ENCODE measurements at regions not wholly inside any gene's neighbourhood (a gene's known extent, or its start where the extent isn't known, plus 50 kb on each side); places are given as distances from the start of the nearest gene placed in this dataset.

- TF ChIP-seq TEAD4 (CRISPR knock-in tag; IDR thresholded peaks at IDR 0.05) = no peak
- no peak for TF ChIP-seq MLX (CRISPR knock-in tag; IDR thresholded peaks at IDR 0.05)
- no peak for TF ChIP-seq NFATC4 (CRISPR knock-in tag; IDR thresholded peaks at IDR 0.05)
- no peak for TF ChIP-seq CBFB (CRISPR knock-in tag; IDR thresholded peaks at IDR 0.05; ENCODE audit: low read depth)
- TF ChIP-seq HMGA2 (CRISPR knock-in tag; IDR thresholded peaks at IDR 0.05) = no peak
- TF ChIP-seq ZNF532 (CRISPR knock-in tag; IDR thresholded peaks at IDR 0.05; ENCODE audit: borderline replicate concordance) = no peak
- no peak for TF ChIP-seq PRRX2 (CRISPR knock-in tag; IDR thresholded peaks at IDR 0.05)
- TF ChIP-seq ETV6 (CRISPR knock-in tag; IDR thresholded peaks at IDR 0.05) = no peak
- no peak for TF ChIP-seq ZNF138 (CRISPR knock-in tag; conservative IDR thresholded peaks at IDR 0.05)
- TF ChIP-seq CDX4 (CRISPR knock-in tag; IDR thresholded peaks at IDR 0.05; ENCODE audit: borderline replicate concordance) = no peak
- no peak for TF ChIP-seq KAT7 (CRISPR knock-in tag; IDR thresholded peaks at IDR 0.05; ENCODE audit: borderline replicate concordance)
- TF ChIP-seq ZNF671 (CRISPR knock-in tag; IDR thresholded peaks at IDR 0.05) = no peak
- TF ChIP-seq CTCF (IDR thresholded peaks at IDR 0.05) = no peak
- no peak for TF ChIP-seq CREB1 (CRISPR knock-in tag; IDR thresholded peaks at IDR 0.05)
- Mint-ChIP-seq H3K36me3 (no peaks in the 10 kb centered on the region), H3K9me3 (no peaks in the 10 kb centered on the region), H3K27me3 (ENCODE audit: low read depth) (peaks cover 45% of the 10 kb centered on the region), H3K4me1 (no peaks in the 10 kb centered on the region), H3K4me3 (no peak overlapping the region), H3K27ac (no peak overlapping the region)
- ChIA-PET POLR2A (no interaction called here), CTCF (no interaction called here)
- DNase-seq (ENCODE audit: low spot score) (no peak), ATAC-seq (no peak)
Observed at GRCh38 chr16:26768385-26769010, 298.2 kb upstream of the C16orf82 start.

GRCh38 chr16:26770547-26770946, 296.2 kb upstream of the C16orf82 start:
- Mint-ChIP-seq H3K9me3 (peaks cover 5% of the 10 kb centered on the region), H3K4me3 (no peak overlapping the region), H3K27ac (no peak overlapping the region), H3K36me3 (no peaks in the 10 kb centered on the region), H3K4me1 (no peaks in the 10 kb centered on the region), H3K27me3 (ENCODE audit: low read depth) (peaks cover 48% of the 10 kb centered on the region)
- ATAC-seq (no peak), DNase-seq (ENCODE audit: low spot score) (no peak)
- CTCF ChIA-PET = no interaction called here
- POLR2A ChIA-PET = no interaction called here
- TF ChIP-seq EMX1 (CRISPR knock-in tag; IDR thresholded peaks at IDR 0.05) (no peak), CTCF (IDR thresholded peaks at IDR 0.05) (no peak), ZNF281 (CRISPR knock-in tag; IDR thresholded peaks at IDR 0.05) (no peak), PRDM15 (CRISPR knock-in tag; IDR thresholded peaks at IDR 0.05) (no peak), TEAD4 (CRISPR knock-in tag; IDR thresholded peaks at IDR 0.05) (no peak), ZBTB21 (CRISPR knock-in tag; IDR thresholded peaks at IDR 0.05; ENCODE audit: borderline replicate concordance) (no peak), JUN (CRISPR knock-in tag; IDR thresholded peaks at IDR 0.05) (no peak), MXD4 (CRISPR knock-in tag; IDR thresholded peaks at IDR 0.05; ENCODE audit: borderline replicate concordance) (no peak)
